Suprapubic skin (tissue), 3 donors: ENCODE measurements at regions not wholly inside any gene's neighbourhood (a gene's known extent, or its start where the extent isn't known, plus 50 kb on each side); places are given as distances from the start of the nearest gene placed in this dataset.

Experiments used
- CTCF ChIP-seq, 2 donors: fragments of 200-600 bp in 1 of 2; fragments of 450-650 bp in 1 of 2; sonication (generic) in 1 of 2; IDR thresholded peaks; one replicate each; pipeline ENCODE4 v1.5.1; 2016 to 2019; ENCODE audit warnings: antibody characterized with exemption in 2 of 2, mild to moderate bottlenecking in 1 of 2, moderate library complexity in 1 of 2
- POLR2AphosphoS5 ChIP-seq, 3 donors: sonication (generic); formaldehyde crosslinking; IDR thresholded peaks; one replicate each; pipeline ENCODE4 v1.6.1; 2017; ENCODE audit warnings: antibody characterized with exemption in 3 of 3

- TF ChIP-seq CTCF (IDR thresholded peaks at IDR 0.05) (no peak), POLR2AphosphoS5 (IDR thresholded peaks at IDR 0.05) (no peak)
These were observed 328.2 kb upstream of the SPRY2 start for GRCh38 chr13:80669112-80669511.
